DOHH2 (cell line): ENCODE measurements at regions not wholly inside any gene's neighbourhood (a gene's known extent, or its start where the extent isn't known, plus 50 kb on each side); places are given as distances from the start of the nearest gene placed in this dataset.

Source experiments
- H3F3A ChIP-seq: fragments of 200-600 bp; sonication (generic), shearing (Covaris generic); 2 replicates; pipeline ENCODE4 v1.6.0; 2016; ENCODE audit warnings: antibody characterized with exemption, mild to moderate bottlenecking; ENCODE audit not compliant: control insufficient read depth, insufficient read depth
- H3K27ac ChIP-seq: fragments of 200-600 bp; sonication (generic); 2 replicates; pipeline ENCODE4 v1.5.1; 2014; ENCODE audit warnings: low read depth, mild to moderate bottlenecking, low read length, moderate library complexity
- H3K27me3 ChIP-seq: fragments of 200-600 bp; sonication (generic); 2 replicates; pipeline ENCODE4 v1.6.1; 2014; ENCODE audit warnings: mild to moderate bottlenecking, low read length, mixed read lengths; ENCODE audit not compliant: control insufficient read depth
- H3K36me3 ChIP-seq: fragments of 200-600 bp; sonication (generic); 2 replicates; pipeline ENCODE4 v1.6.1; 2014; ENCODE audit warnings: mild to moderate bottlenecking, low read length, moderate library complexity, mixed read lengths; ENCODE audit not compliant: control insufficient read depth
- H3K4me1 ChIP-seq: fragments of 200-600 bp; sonication (generic); 2 replicates; pipeline ENCODE4 v1.6.1; 2014; ENCODE audit warnings: mild to moderate bottlenecking, low read length, mixed read lengths; ENCODE audit not compliant: control insufficient read depth
- H3K4me2 ChIP-seq: fragments of 200-600 bp; sonication (generic); 2 replicates; pipeline ENCODE4 v1.6.0; 2014; ENCODE audit warnings: mild to moderate bottlenecking, low read length, moderate library complexity
- H3K4me3 ChIP-seq: fragments of 200-600 bp; sonication (generic); 2 replicates; pipeline ENCODE4 v1.5.1; 2014; ENCODE audit warnings: mild to moderate bottlenecking, low read length, mixed read lengths
- H3K79me2 ChIP-seq: fragments of 200-600 bp; sonication (generic); 2 replicates; pipeline ENCODE4 v1.6.1; 2014; ENCODE audit warnings: mild to moderate bottlenecking, low read length, mixed read lengths; ENCODE audit not compliant: control insufficient read depth
- H3K9me2 ChIP-seq: fragments of 200-600 bp; sonication (generic); replicated peaks from 2 replicates; pipeline ENCODE4 v1.6.1; 2014; ENCODE audit warnings: mild to moderate bottlenecking, low read length, mixed read lengths; ENCODE audit not compliant: control insufficient read depth
- H3K9me3 ChIP-seq: fragments of 200-600 bp; sonication (generic); 2 replicates; pipeline ENCODE4 v1.6.1; 2014; ENCODE audit warnings: antibody characterized with exemption, low read length, mixed read lengths; ENCODE audit not compliant: control insufficient read depth, insufficient read depth
- H4K20me1 ChIP-seq: fragments of 200-600 bp; sonication (generic); 2 replicates; pipeline ENCODE4 v1.6.0; 2014; ENCODE audit warnings: low read depth, mild to moderate bottlenecking, antibody characterized with exemption, low read length, moderate library complexity; ENCODE audit not compliant: control insufficient read depth, insufficient read depth
- CTCF ChIP-seq: fragments of 200-600 bp; sonication (generic); IDR thresholded peaks from one replicate; pipeline ENCODE4 v1.5.1; 2014; ENCODE audit warnings: antibody characterized with exemption, mild to moderate bottlenecking, low read depth, low read length; ENCODE audit not compliant: poor library complexity, severe bottlenecking
- EZH2phosphoT487 ChIP-seq: fragments of 200-600 bp; sonication (generic); IDR thresholded peaks from 2 replicates; pipeline ENCODE4 v1.6.1; 2017; ENCODE audit warnings: borderline replicate concordance, mild to moderate bottlenecking, antibody characterized with exemption, low read length, moderate library complexity, mixed read lengths

GRCh38 chr4:83780053-83780733 lies 244.3 kb downstream of the GPAT3 start:
- no peaks in the 10 kb centered on the region for H3F3A ChIP-seq
- H3K4me1 ChIP-seq: no peaks in the 10 kb centered on the region
- H3K9me2 ChIP-seq: no peaks in the 10 kb centered on the region
- H4K20me1 ChIP-seq: no peaks in the 10 kb centered on the region
- no peak overlapping the region for H3K27ac ChIP-seq
- H3K79me2 ChIP-seq: no peaks in the 10 kb centered on the region
- no peak overlapping the region for H3K4me2 ChIP-seq
- H3K9me3 ChIP-seq: no peaks in the 10 kb centered on the region
- no peaks in the 10 kb centered on the region for H3K36me3 ChIP-seq
- TF ChIP-seq CTCF (no peak), EZH2phosphoT487 (no peak)
- no peaks in the 10 kb centered on the region for H3K27me3 ChIP-seq
- H3K4me3 ChIP-seq: no peak overlapping the region

GRCh38 chr4:83779103-83780052 lies 243.5 kb downstream of the GPAT3 start:
- Histone ChIP-seq H3K4me1 (no peaks in the 10 kb centered on the region), H4K20me1 (no peaks in the 10 kb centered on the region), H3K4me3 (no peak overlapping the region), H3K79me2 (no peaks in the 10 kb centered on the region), H3K27ac (no peak overlapping the region), H3K27me3 (no peaks in the 10 kb centered on the region), H3F3A (no peaks in the 10 kb centered on the region), H3K9me3 (no peaks in the 10 kb centered on the region), H3K36me3 (no peaks in the 10 kb centered on the region), H3K4me2 (no peak overlapping the region), H3K9me2 (no peaks in the 10 kb centered on the region)
- TF ChIP-seq EZH2phosphoT487 (no peak), CTCF (no peak)

GRCh38 chr4:83772685-83773084 lies 236.8 kb downstream of the GPAT3 start:
- Histone ChIP-seq H3K27me3 (peaks cover 3% of the 10 kb centered on the region; the same call in 1 of the 2 replicates), H4K20me1 (no peaks in the 10 kb centered on the region), H3K79me2 (no peaks in the 10 kb centered on the region), H3F3A (no peaks in the 10 kb centered on the region), H3K4me1 (no peaks in the 10 kb centered on the region), H3K4me3 (no peak overlapping the region), H3K9me3 (no peaks in the 10 kb centered on the region), H3K4me2 (no peak overlapping the region), H3K36me3 (no peaks in the 10 kb centered on the region), H3K9me2 (no peaks in the 10 kb centered on the region), H3K27ac (no peak overlapping the region)
- no peak for TF ChIP-seq EZH2phosphoT487
- no peak for TF ChIP-seq CTCF
